HepG2 (cell line): ENCODE measurements at regions not wholly inside any gene's neighbourhood (a gene's known extent, or its start where the extent isn't known, plus 50 kb on each side); places are given as distances from the start of the nearest gene placed in this dataset.

Experiments
- ATAC-seq: fragments of 200-7000 bp; cut with Tn5 transposase; 3 replicates; pipeline ENCODE4 v1.9.1; 2020; ENCODE audit warnings: mild to moderate bottlenecking, moderate library complexity
- BruUV-seq: library from RNA; stranded (reverse); fragments of 400-500 nt; replicated peaks from 2 replicates; lab custom pipeline; 2021; lab: Mats Ljungman, UMichigan
- CTCF ChIA-PET: fragments of 300-600 bp; formaldehyde crosslinking; extraction: SDS; loops from one replicate; lab custom pipeline; 2021; ENCODE audit warnings: low total read pairs, inconsistent platforms, low intra/inter-chr PET ratio; lab: Yijun Ruan, JAX
- POLR2A ChIA-PET: fragments of 350-600 bp; sonication (Branson Sonifier 250); formaldehyde crosslinking; loops from one replicate; lab custom pipeline; 2020; ENCODE audit warnings: antibody characterized with exemption, inconsistent platforms; lab: Yijun Ruan, JAX
- DNase-seq: peaks from one replicate; pipeline ENCODE4 v3.0.0-alpha.2; 2015; ENCODE audit warnings: low spot score
- FAIRE-seq: peaks from 3 replicates; lab custom pipeline; 2011; peaks lifted over from hg19 to GRCh38; lab: Jason Lieb, UNC
- H2AFZ ChIP-seq: one replicate; pipeline ENCODE4 v1.6.1; 2011; ENCODE audit warnings: low read length, inconsistent platforms
- H3K27ac ChIP-seq: fragments of 300-600 bp; 3 replicates; pipeline ENCODE4 v1.8.0; 2011; ENCODE audit warnings: mixed run types, mild to moderate bottlenecking, mixed read lengths, low read length, inconsistent platforms; ENCODE audit not compliant: insufficient read depth; ENCODE audit errors: extremely low read length
- H3K27me3 ChIP-seq, 2 experiments: fragments of 200-600 bp in 1 of 2; 2 replicates in 1 of 2; 3 replicates in 1 of 2; pipeline versions ENCODE4 v1.6.0 to v1.8.0; 2011; ENCODE audit warnings: low read length in 2 of 2, mild to moderate bottlenecking in 2 of 2, moderate library complexity in 2 of 2, inconsistent platforms in 1 of 2; ENCODE audit not compliant: insufficient read depth in 2 of 2, control insufficient read depth in 1 of 2
- H3K36me3 ChIP-seq, 2 experiments: fragments of 200-600 bp in 1 of 2; replicated peaks in 1 of 2; 2 replicates in 1 of 2; 3 replicates in 1 of 2; pipeline versions ENCODE4 v1.5.1 to v1.8.0; 2011; ENCODE audit warnings: low read length in 2 of 2, inconsistent platforms in 1 of 2; ENCODE audit not compliant: insufficient read depth in 2 of 2, control insufficient read depth in 1 of 2
- H3K4me1 ChIP-seq: 2 replicates; pipeline ENCODE4 v1.5.1; 2012; ENCODE audit warnings: low read length, inconsistent platforms; ENCODE audit not compliant: insufficient read depth
- H3K4me2 ChIP-seq: 2 replicates; pipeline ENCODE4 v1.6.0; 2011; ENCODE audit warnings: low read depth, low read length, inconsistent platforms
- H3K4me3 ChIP-seq, 3 experiments: fragments of 200-600 bp in 1 of 3; sonication (generic), shearing (Covaris generic) in 1 of 3; replicated peaks in 1 of 3; 2 replicates each; pipeline ENCODE4 v1.5.1; 2011 to 2016; ENCODE audit warnings: low read length in 3 of 3, inconsistent platforms in 2 of 3, low read depth in 2 of 3, mild to moderate bottlenecking in 2 of 3, control low read depth in 1 of 3, mixed read lengths in 1 of 3; ENCODE audit not compliant: insufficient read depth in 1 of 3
- H3K79me2 ChIP-seq: one replicate; pipeline ENCODE4 v1.6.1; 2011; ENCODE audit warnings: low read length, inconsistent platforms; ENCODE audit not compliant: insufficient read depth
- H3K9ac ChIP-seq: 2 replicates; pipeline ENCODE4 v1.6.0; 2011; ENCODE audit warnings: mild to moderate bottlenecking, low read depth, low read length, inconsistent platforms; ENCODE audit not compliant: insufficient read depth
- H3K9me3 ChIP-seq: 2 replicates; pipeline ENCODE4 v1.5.1; 2012; ENCODE audit warnings: mild to moderate bottlenecking, low read length
- H4K20me1 ChIP-seq: 2 replicates; pipeline ENCODE4 v1.6.0; 2011; ENCODE audit warnings: inconsistent platforms, mild to moderate bottlenecking, low read length, moderate library complexity; ENCODE audit not compliant: insufficient read depth
- HOMEZ ChIP-seq: IDR thresholded peaks from 2 replicates; pipeline ENCODE4 v1.6.1; 2016; ENCODE audit warnings: low read depth
- NFATC3 ChIP-seq: sonication (generic); formaldehyde crosslinking; IDR thresholded peaks from 2 replicates; pipeline ENCODE4 v1.5.1; 2020; ENCODE audit warnings: mild to moderate bottlenecking, missing genetic modification reagents
- PHF21A ChIP-seq: sonication (generic); formaldehyde crosslinking; IDR thresholded peaks from 2 replicates; pipeline ENCODE4 v1.5.0; 2020; ENCODE audit warnings: mild to moderate bottlenecking, missing genetic modification reagents
- POGZ ChIP-seq: sonication (generic); formaldehyde crosslinking; IDR thresholded peaks from 2 replicates; pipeline ENCODE4 v1.4.0; 2020; ENCODE audit warnings: mild to moderate bottlenecking, missing genetic modification reagents
- RBM39 ChIP-seq: fragments of 200-400 bp; formaldehyde crosslinking; IDR thresholded peaks from one replicate; pipeline ENCODE4 v1.6.1; 2018; ENCODE audit warnings: antibody characterized with exemption, mild to moderate bottlenecking, low read depth, low read length; ENCODE audit not compliant: poor library complexity, severe bottlenecking
- TBP ChIP-seq: sonication (generic); formaldehyde crosslinking; IDR thresholded peaks from 2 replicates; pipeline ENCODE4 v1.5.0; 2020; ENCODE audit warnings: missing genetic modification reagents
- YY1 ChIP-seq: IDR thresholded peaks from 2 replicates; pipeline ENCODE4 v1.6.1; 2011; ENCODE audit warnings: low read length, low read depth, moderate library complexity, mild to moderate bottlenecking; ENCODE audit not compliant: insufficient read depth, insufficient replicate concordance
- ZNF296 ChIP-seq: sonication (generic); formaldehyde crosslinking; conservative IDR thresholded peaks from 2 replicates; pipeline ENCODE4 v1.5.0; 2020; ENCODE audit warnings: mild to moderate bottlenecking, missing genetic modification reagents
- ZNF556 ChIP-seq: sonication (generic); formaldehyde crosslinking; IDR thresholded peaks from 2 replicates; pipeline ENCODE4 v1.4.0; 2020; ENCODE audit warnings: mild to moderate bottlenecking, missing genetic modification reagents, borderline replicate concordance
- ZNF670 ChIP-seq: sonication (generic); formaldehyde crosslinking; IDR thresholded peaks from 2 replicates; pipeline ENCODE4 v1.8.0; 2022; ENCODE audit warnings: mild to moderate bottlenecking, missing genetic modification reagents, borderline replicate concordance
- WGBS: methylation state at CpG from one replicate; pipeline ENCODE4 v1.1.6; 2017; ENCODE audit warnings: low lambda C conversion rate; 5-methylcytosine and 5-hydroxymethylcytosine counted together
- in situ Hi-C: cut with HindIII; loops from 2 replicates; pipeline ENCODE4 v1.10.0; 2017; ENCODE audit warnings: low pct_unique_long_range_greater_than_20kb; ENCODE audit not compliant: extremely low pct_ligation_motif_present
- intact Hi-C: fragments of 100-400 bp; cut with micrococcal nuclease; formaldehyde crosslinking; loops from one replicate; pipeline ENCODE4 v1.10.0; 2022; ENCODE audit not compliant: unreplicated experiment
- TF ChIP-seq, protein P1 (sequence below): sonication (generic); formaldehyde crosslinking; IDR thresholded peaks from 2 replicates; pipeline ENCODE4 v1.4.0; 2020; ENCODE audit warnings: low read depth, missing genetic modification reagents
- TF ChIP-seq, protein P2 (sequence below): sonication (generic); formaldehyde crosslinking; IDR thresholded peaks from 2 replicates; pipeline ENCODE4 v1.4.0; 2020; ENCODE audit warnings: missing genetic modification reagents
- TF ChIP-seq, protein P3 (sequence below): sonication (generic); formaldehyde crosslinking; IDR thresholded peaks from 2 replicates; pipeline ENCODE4 v1.8.0; 2022; ENCODE audit warnings: mild to moderate bottlenecking, missing genetic modification reagents

DNA sequence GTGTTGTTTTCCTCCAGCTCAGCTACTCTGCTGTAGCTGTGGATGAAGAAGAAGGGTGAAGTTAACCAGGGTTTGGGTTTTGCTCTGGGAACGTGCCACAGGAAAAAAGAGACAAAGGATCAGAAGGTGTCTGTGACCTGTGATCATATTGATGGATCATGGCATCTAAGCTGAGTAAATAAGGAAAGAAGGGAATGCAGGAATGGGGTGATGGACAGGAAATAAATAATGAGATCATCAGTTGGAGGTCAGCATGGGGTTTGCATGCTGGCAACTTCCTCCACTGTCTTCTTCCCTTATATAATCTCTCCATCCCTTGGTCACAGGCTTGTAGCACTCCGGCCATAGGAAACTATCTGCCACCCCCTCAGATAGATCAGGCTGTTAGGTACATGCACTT is 430.3 kb upstream of the PDE3A start:
- no peaks in the 10 kb centered on the region for H3K79me2 ChIP-seq
- in situ Hi-C loops = no loop called here
- H3K4me3 ChIP-seq = no peak overlapping the region
- no peak overlapping the region for H3K27ac ChIP-seq
- FAIRE-seq (no peak), DNase-seq (no peak), ATAC-seq (no peak)
- BruUV-seq = no TSS peak
- no peak overlapping the region for H3K9ac ChIP-seq
- no peak overlapping the region for H3K4me2 ChIP-seq
- no peaks in the 10 kb centered on the region for H3K27me3 ChIP-seq
- no peaks in the 10 kb centered on the region for H3K4me1 ChIP-seq
- WGBS = 3% methylated on average over 2 of the region's 2 CpGs
- POLR2A ChIA-PET = no interaction called here
- no peak overlapping the region for H2AFZ ChIP-seq
- intact Hi-C loops = no loop called here
- H4K20me1 ChIP-seq = no peaks in the 10 kb centered on the region
- H3K9me3 ChIP-seq = no peaks in the 10 kb centered on the region
- no peaks in the 10 kb centered on the region for H3K36me3 ChIP-seq
- CTCF ChIA-PET = no interaction called here
- no peak for TF ChIP-seq ZNF556 (CRISPR knock-in tag)
- TF ChIP-seq PHF21A (CRISPR knock-in tag) = no peak
- no peak for TF ChIP-seq TBP (CRISPR knock-in tag)
- TF ChIP-seq ZNF296 (CRISPR knock-in tag) = no peak
- TF ChIP-seq YY1 = no peak
- no peak for TF ChIP-seq RBM39
- TF ChIP-seq, protein P1, sequence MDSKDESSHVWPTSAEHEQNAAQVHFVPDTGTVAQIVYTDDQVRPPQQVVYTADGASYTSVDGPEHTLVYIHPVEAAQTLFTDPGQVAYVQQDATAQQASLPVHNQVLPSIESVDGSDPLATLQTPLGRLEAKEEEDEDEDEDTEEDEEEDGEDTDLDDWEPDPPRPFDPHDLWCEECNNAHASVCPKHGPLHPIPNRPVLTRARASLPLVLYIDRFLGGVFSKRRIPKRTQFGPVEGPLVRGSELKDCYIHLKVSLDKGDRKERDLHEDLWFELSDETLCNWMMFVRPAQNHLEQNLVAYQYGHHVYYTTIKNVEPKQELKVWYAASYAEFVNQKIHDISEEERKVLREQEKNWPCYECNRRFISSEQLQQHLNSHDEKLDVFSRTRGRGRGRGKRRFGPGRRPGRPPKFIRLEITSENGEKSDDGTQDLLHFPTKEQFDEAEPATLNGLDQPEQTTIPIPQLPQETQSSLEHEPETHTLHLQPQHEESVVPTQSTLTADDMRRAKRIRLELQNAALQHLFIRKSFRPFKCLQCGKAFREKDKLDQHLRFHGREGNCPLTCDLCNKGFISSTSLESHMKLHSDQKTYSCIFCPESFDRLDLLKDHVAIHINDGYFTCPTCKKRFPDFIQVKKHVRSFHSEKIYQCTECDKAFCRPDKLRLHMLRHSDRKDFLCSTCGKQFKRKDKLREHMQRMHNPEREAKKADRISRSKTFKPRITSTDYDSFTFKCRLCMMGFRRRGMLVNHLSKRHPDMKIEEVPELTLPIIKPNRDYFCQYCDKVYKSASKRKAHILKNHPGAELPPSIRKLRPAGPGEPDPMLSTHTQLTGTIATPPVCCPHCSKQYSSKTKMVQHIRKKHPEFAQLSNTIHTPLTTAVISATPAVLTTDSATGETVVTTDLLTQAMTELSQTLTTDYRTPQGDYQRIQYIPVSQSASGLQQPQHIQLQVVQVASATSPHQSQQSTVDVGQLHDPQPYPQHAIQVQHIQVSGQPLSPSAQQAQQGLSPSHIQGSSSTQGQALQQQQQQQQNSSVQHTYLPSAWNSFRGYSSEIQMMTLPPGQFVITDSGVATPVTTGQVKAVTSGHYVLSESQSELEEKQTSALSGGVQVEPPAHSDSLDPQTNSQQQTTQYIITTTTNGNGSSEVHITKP (CRISPR knock-in tag) = no peak
- TF ChIP-seq, protein P2, sequence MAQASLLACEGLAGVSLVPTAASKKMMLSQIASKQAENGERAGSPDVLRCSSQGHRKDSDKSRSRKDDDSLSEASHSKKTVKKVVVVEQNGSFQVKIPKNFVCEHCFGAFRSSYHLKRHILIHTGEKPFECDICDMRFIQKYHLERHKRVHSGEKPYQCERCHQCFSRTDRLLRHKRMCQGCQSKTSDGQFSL (CRISPR knock-in tag) = no peak
- TF ChIP-seq HOMEZ = no peak
- TF ChIP-seq NFATC3 (CRISPR knock-in tag) = no peak
- no peak for TF ChIP-seq POGZ (CRISPR knock-in tag)
- TF ChIP-seq, protein P3, sequence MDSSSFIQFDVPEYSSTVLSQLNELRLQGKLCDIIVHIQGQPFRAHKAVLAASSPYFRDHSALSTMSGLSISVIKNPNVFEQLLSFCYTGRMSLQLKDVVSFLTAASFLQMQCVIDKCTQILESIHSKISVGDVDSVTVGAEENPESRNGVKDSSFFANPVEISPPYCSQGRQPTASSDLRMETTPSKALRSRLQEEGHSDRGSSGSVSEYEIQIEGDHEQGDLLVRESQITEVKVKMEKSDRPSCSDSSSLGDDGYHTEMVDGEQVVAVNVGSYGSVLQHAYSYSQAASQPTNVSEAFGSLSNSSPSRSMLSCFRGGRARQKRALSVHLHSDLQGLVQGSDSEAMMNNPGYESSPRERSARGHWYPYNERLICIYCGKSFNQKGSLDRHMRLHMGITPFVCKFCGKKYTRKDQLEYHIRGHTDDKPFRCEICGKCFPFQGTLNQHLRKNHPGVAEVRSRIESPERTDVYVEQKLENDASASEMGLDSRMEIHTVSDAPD (CRISPR knock-in tag) = no peak
- no peak for TF ChIP-seq ZNF670 (CRISPR knock-in tag)
